ENCODE measurements at regions not wholly inside any gene's neighbourhood (a gene's known extent, or its start where the extent isn't known, plus 50 kb on each side); places are given as distances from the start of the nearest gene placed in this dataset.

DNA sequence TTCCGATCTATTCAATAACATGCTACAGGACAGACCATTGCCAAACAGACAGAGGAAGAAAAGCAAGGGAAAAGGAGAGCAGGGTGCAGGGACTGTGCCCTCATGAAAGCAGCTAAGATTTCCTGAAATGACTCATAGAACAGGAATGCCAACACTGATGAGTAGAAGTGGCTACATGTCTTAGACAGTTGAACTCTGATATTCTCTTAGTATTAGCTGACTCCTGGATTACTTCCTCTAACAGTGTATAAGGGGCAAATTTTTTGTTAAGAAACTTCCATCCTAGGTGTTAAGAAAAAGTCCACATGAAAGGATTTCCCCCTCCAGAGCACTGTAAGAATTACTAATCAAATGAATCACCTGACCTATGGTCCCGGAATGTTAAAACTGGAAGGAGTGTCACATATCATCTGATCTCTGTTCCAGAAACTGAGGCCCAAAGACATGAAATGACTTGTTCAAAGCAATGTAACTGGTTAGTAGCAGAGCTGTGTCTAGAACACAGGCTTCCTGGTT is 224.9 kb downstream of the IBTK start:
- no peak overlapping the region for H2BK20ac ChIP-seq (ENCODE audit: low read depth, low read length, poor library complexity, severe bottlenecking)
- H3K9ac ChIP-seq (ENCODE audit: extremely low read depth, insufficient read length, low read length): no peak overlapping the region
- H3K4ac ChIP-seq (ENCODE audit: low read depth, low read length): no peak overlapping the region
- no peaks in the 10 kb centered on the region for H3K23me2 ChIP-seq (ENCODE audit: insufficient read length, low read depth, low read length, poor library complexity, severe bottlenecking)
- H3K27ac ChIP-seq (ENCODE audit: insufficient read length, low read depth, low read length): no peak overlapping the region
- Mint-ChIP-seq H3K36me3 (ENCODE audit: insufficient read depth in 1 of 3, low read depth in 3 of 3) (no peaks in the 10 kb centered on the region), H3K9me3 (no peaks in the 10 kb centered on the region), H3K4me3 (no peak overlapping the region), H3K27ac (no peak overlapping the region), H3K27me3 (ENCODE audit: low read depth) (no peaks in the 10 kb centered on the region), H3K4me1 (no peaks in the 10 kb centered on the region)
- H3K14ac ChIP-seq (ENCODE audit: insufficient read depth, low read length): no peak overlapping the region
- WGBS (ENCODE audit: extremely low coverage, insufficient read length, low lambda C conversion rate): no CpG with 5 or more reads among the region's 2 CpGs
- H2AFZ ChIP-seq (ENCODE audit: low read length): no peak overlapping the region
- H4K91ac ChIP-seq (ENCODE audit: insufficient read length, low read depth, low read length): no peak overlapping the region
- no peak overlapping the region for H3K23ac ChIP-seq (ENCODE audit: insufficient read length, low read depth, low read length)
- no peaks in the 10 kb centered on the region; the same call in 1 of the 2 replicates for H3K4me1 ChIP-seq (ENCODE audit: insufficient read depth, low read length)
- H4K8ac ChIP-seq (replicated peaks; ENCODE audit: insufficient read length, low read depth, low read length): no peak overlapping the region
- H2BK15ac ChIP-seq (ENCODE audit: low read depth, low read length): no peak overlapping the region
- H4K5ac ChIP-seq (ENCODE audit: insufficient read length, low read depth, low read length): no peak overlapping the region
- no peak overlapping the region for H3K18ac ChIP-seq (ENCODE audit: insufficient read length, low read depth, low read length)
- no peak for DNase-seq
- H4K20me1 ChIP-seq (ENCODE audit: control insufficient read depth, insufficient read depth, insufficient read length): no peaks in the 10 kb centered on the region
- TF ChIP-seq, protein P1, sequence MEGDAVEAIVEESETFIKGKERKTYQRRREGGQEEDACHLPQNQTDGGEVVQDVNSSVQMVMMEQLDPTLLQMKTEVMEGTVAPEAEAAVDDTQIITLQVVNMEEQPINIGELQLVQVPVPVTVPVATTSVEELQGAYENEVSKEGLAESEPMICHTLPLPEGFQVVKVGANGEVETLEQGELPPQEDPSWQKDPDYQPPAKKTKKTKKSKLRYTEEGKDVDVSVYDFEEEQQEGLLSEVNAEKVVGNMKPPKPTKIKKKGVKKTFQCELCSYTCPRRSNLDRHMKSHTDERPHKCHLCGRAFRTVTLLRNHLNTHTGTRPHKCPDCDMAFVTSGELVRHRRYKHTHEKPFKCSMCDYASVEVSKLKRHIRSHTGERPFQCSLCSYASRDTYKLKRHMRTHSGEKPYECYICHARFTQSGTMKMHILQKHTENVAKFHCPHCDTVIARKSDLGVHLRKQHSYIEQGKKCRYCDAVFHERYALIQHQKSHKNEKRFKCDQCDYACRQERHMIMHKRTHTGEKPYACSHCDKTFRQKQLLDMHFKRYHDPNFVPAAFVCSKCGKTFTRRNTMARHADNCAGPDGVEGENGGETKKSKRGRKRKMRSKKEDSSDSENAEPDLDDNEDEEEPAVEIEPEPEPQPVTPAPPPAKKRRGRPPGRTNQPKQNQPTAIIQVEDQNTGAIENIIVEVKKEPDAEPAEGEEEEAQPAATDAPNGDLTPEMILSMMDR (conservative IDR thresholded peaks at IDR 0.05): no peak
- no peak overlapping the region for H3T11ph ChIP-seq (ENCODE audit: low read length)
- H3K79me1 ChIP-seq (ENCODE audit: insufficient read depth, low read depth, low read length, poor library complexity, severe bottlenecking): no peaks in the 10 kb centered on the region
- H3K56ac ChIP-seq (ENCODE audit: insufficient read length, low read depth, low read length): no peak overlapping the region
- no peaks in the 10 kb centered on the region for H3K9me3 ChIP-seq (ENCODE audit: control insufficient read depth, low read depth, low read length)
- no peak overlapping the region for H3K4me2 ChIP-seq (ENCODE audit: insufficient read depth, insufficient read length, low read length)
- H2AK5ac ChIP-seq (ENCODE audit: insufficient read length, low read length): no peak overlapping the region
- no peaks in the 10 kb centered on the region for H3K27me3 ChIP-seq (ENCODE audit: insufficient read depth, low read length)
- no peak overlapping the region for H2BK120ac ChIP-seq (ENCODE audit: low read depth, low read length, poor library complexity, severe bottlenecking)
- no peaks in the 10 kb centered on the region for H3K79me2 ChIP-seq (ENCODE audit: insufficient read depth, low read length)
- H2BK12ac ChIP-seq (ENCODE audit: insufficient read length, low read depth, low read length): no peak overlapping the region
- no peak overlapping the region for H2BK5ac ChIP-seq (ENCODE audit: insufficient read length, low read length)

All from H9 (cell line).